ENCODE measurements at regions not wholly inside any gene's neighbourhood (a gene's known extent, or its start where the extent isn't known, plus 50 kb on each side); places are given as distances from the start of the nearest gene placed in this dataset.
"Not testable (repeated sequence)": the region's sequence is repeated elsewhere in the genome, so short reads cannot be mapped to it uniquely, and the experiment has no call there.

GRCh38 chr7:79515358-79515757 is 61.9 kb upstream of the MAGI2 start:
- no peak for DNase-seq (ENCODE audit: low read depth)
- TF ChIP-seq, protein P1, sequence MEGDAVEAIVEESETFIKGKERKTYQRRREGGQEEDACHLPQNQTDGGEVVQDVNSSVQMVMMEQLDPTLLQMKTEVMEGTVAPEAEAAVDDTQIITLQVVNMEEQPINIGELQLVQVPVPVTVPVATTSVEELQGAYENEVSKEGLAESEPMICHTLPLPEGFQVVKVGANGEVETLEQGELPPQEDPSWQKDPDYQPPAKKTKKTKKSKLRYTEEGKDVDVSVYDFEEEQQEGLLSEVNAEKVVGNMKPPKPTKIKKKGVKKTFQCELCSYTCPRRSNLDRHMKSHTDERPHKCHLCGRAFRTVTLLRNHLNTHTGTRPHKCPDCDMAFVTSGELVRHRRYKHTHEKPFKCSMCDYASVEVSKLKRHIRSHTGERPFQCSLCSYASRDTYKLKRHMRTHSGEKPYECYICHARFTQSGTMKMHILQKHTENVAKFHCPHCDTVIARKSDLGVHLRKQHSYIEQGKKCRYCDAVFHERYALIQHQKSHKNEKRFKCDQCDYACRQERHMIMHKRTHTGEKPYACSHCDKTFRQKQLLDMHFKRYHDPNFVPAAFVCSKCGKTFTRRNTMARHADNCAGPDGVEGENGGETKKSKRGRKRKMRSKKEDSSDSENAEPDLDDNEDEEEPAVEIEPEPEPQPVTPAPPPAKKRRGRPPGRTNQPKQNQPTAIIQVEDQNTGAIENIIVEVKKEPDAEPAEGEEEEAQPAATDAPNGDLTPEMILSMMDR (IDR thresholded peaks at IDR 0.05; ENCODE audit: control insufficient read depth, insufficient read depth, low read depth, low read length, missing control alignments), result no peak
- H3K4me3 ChIP-seq (ENCODE audit: control insufficient read depth, low read depth, low read length), result no peak overlapping the region

- TF ChIP-seq, protein P1 (IDR thresholded peaks at IDR 0.05; ENCODE audit: control insufficient read depth, insufficient read depth, low read depth, low read length, missing control alignments), result no peak
- DNase-seq (ENCODE audit: low read depth), result no peak
- no peak overlapping the region for H3K4me3 ChIP-seq (ENCODE audit: control insufficient read depth, low read depth, low read length)
These were observed 59.8 kb upstream of the MAGI2 start for GRCh38 chr7:79513261-79513660.

- no peak for DNase-seq (ENCODE audit: low read depth)
- TF ChIP-seq, protein P1 (IDR thresholded peaks at IDR 0.05; ENCODE audit: control insufficient read depth, insufficient read depth, low read depth, low read length, missing control alignments), result no peak
- no peak overlapping the region for H3K4me3 ChIP-seq (ENCODE audit: control insufficient read depth, low read depth, low read length)
These were observed 58.8 kb upstream of the MAGI2 start for GRCh38 chr7:79512261-79512660.

DNA sequence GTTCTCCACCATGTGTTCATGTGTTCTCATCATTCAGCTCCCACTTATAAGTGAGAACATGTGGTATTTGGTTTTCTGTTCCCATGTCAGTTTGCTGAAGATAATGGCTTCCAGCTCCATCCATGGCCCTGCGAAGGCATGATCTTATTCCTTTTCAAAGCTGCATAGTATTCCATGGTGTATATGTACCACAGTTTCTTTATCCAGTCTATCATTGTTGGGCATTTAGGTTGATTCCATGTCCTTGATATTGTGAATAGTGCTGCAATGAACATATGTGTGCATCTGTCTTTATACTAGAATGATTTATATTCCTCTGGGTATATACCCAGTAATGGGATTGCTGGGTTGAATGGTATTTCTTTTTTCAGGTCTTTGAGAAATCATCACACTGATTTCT is 57.6 kb upstream of the MAGI2 start:
- not testable (repeated sequence) for DNase-seq (ENCODE audit: low read depth); H3K4me3 ChIP-seq (ENCODE audit: control insufficient read depth, low read depth, low read length)

- H3K4me3 ChIP-seq (ENCODE audit: control insufficient read depth, low read depth, low read length), result no peak overlapping the region
- DNase-seq (ENCODE audit: low read depth), result no peak
- TF ChIP-seq, protein P1 (IDR thresholded peaks at IDR 0.05; ENCODE audit: control insufficient read depth, insufficient read depth, low read depth, low read length, missing control alignments), result no peak
These were observed 53.7 kb upstream of the MAGI2 start for GRCh38 chr7:79507131-79507530.

GRCh38 chr7:79506481-79506880 is 53.0 kb upstream of the MAGI2 start:
- TF ChIP-seq, protein P1 (IDR thresholded peaks at IDR 0.05; ENCODE audit: control insufficient read depth, insufficient read depth, low read depth, low read length, missing control alignments), result no peak
- no peak overlapping the region for H3K4me3 ChIP-seq (ENCODE audit: control insufficient read depth, low read depth, low read length)
- no peak for DNase-seq (ENCODE audit: low read depth)

DNA sequence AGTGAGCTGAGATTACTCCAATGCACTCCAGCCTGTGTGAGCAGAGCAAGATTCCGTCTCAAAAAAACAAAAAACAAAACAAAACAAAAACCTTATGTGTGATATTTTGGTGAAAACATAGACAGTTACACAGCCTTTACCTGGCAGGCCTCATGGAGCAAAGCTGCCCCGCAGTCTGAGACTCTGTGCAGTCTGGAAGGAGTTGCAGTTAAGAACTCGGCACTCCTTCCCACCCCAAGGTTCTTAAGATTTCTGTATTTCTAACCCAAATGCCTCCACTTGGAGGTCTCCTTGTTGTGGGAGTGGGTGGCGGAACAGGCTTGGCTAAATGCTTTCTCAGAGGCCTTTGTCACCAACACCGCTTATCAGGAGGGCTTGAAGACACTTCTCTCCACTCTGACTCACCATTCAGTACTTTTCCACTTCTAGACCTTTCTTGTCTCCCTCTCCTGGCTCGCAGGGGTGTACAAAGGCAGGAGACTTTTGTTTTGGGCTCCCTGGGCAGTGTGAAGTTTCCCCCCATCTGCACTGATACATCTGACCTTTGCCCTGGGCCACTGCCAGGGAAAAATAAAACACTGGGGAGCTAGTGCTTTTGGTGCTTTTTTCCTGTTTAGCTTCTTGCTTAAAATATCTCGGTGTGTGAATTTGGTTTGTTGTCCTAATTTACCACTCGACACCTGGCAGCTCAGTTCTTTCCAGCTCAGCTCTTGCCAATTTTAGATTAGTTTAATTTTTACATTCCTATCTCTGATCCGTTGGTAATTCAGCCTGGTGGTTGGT is 51.3 kb upstream of the MAGI2 start:
- TF ChIP-seq, protein P1 (IDR thresholded peaks at IDR 0.05; ENCODE audit: control insufficient read depth, insufficient read depth, low read depth, low read length, missing control alignments), result no peak
- DNase-seq (ENCODE audit: low read depth), result no peak
- H3K4me3 ChIP-seq (ENCODE audit: control insufficient read depth, low read depth, low read length), result no peak overlapping the region

Measured in AG09309 (cell line).